Retina (tissue), 1 donor: ENCODE measurements at regions not wholly inside any gene's neighbourhood (a gene's known extent, or its start where the extent isn't known, plus 50 kb on each side); places are given as distances from the start of the nearest gene placed in this dataset.
"Not testable (repeated sequence)": the region's sequence is repeated elsewhere in the genome, so short reads cannot be mapped to it uniquely, and the experiment has no call there.

Experiments
- DNase-seq: peaks from one replicate; pipeline ENCODE4 v3.0.0-alpha.2; 2016

DNA sequence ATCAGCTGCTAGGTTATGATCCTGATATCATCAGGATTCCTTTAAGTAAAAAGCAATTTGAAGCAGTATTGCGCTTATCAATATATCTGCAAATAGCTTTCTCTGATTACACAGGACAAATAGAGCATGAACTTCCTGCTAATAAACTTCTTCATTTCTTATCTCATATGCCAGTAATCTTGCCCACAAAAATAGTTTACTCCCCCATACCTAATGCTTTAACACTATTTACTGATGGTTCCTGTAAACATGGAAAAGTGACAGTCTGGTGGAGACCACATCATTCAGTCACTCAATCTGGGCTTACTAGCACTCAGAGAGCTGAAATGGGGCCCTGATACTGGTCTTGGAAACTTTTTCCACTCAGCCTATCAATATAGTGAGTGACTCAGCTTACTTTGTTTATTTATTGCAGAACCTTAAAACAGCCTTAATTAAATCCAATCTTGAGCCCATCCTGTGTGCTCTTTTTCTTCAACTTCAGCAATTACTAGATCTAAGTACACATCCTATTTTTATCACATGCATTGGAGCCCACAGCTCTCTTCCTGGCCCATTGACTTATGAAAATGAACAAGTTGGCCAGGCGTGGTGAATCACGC, 1464.3 kb downstream of the UQCRFS1 start:
- no peak for DNase-seq

DNA sequence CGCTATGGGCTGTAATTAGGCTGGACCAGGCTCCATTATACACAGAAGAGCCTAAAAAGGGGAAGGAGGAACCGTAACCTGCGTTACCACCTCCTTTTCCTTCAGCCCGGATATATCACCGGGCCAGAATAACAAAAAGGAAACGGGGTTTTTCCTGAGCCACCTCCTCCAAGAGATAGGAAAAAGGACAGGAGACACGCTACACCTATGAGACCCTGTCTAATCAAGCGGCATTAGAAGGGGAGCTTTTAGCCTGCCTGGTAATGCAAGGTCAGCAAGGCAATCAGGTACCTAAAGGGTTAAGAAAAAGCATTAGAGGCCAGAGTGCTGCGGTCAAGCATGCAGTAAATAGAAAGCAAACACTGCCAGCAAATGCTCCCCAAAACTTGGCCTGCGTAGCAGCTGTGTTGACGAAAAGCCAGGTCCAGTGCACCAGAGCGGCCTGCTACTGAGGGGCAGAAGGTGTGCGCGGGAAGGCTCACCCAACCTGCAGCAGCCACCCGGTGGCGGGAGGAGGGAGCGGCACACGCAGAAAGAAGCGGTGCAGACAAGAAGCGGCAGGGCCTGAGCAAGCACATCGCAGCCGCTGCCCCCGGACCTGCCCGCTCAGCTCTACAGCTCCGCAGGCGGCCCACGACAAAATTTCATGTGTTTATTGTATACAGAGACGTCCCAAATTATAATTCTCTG, 1466.1 kb downstream of the UQCRFS1 start:
- peak; percentile 24 for DNase-seq

DNA sequence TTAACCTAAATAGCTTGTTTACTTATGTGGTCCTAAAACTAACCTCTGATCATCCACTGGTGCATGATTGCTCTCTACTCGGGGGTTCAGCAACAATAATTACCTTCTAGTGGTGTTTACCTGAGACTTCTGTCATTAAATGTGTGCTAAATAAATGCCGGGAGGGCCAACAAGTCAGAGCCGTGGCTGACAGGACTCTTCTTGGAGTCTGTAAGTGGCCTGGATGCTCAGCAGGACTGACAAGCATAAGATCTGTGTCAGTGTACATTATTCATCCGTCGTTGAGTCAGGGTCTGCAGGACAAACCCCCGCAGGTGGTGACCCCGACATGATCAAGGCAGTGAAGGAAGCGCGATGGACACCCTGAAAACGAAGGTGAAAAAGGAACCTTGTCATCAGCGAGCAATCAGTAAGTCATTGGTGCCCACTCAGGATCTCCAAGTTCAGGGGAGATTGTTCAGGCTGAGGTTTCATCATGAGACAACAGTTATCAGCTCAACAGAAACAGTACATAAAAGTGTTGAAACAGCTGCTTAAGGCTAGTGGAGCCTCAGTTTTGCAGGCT, 1466.9 kb downstream of the UQCRFS1 start:
- no peak for DNase-seq

DNA sequence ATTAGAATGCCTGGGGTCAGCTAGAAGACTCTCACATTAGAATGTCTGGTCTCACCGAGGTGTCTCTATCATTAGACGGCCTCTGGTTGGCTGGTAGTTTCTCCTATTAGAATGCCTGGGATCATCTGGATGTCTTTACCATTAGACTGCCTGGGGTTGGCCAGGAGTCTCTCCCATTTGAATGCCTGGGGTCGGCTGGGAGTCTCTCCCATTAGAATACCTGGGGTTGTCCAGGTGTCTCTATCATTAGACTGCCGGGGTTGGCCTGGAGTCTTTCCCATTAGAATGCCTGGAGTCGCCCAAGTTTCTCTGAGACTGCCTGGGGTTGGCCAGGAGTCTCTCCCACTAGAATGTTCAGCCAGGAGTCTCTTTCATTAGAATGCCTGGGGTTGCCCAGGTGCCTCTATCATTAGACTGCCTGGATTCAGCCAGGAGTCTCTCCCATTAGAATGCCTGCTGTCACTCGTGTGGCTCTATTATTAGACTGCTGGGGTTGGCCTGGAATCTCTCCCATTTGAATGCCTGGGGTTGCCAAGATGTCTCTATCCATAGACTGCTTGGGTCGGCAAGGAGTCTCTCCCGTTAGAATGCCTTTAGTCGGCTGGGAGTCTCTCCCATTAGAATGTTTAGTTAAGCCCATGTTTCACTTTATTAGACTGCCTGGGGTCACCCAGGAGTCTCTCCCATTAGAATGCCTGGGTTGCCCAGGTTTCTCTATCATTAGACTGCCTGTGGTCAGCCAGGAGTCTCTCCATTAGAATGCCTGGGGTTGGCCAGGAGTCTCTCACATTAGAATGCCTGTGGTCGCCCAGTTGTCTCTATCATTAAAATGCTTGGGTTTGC, 1467.8 kb downstream of the UQCRFS1 start:
- no peak for DNase-seq

DNA sequence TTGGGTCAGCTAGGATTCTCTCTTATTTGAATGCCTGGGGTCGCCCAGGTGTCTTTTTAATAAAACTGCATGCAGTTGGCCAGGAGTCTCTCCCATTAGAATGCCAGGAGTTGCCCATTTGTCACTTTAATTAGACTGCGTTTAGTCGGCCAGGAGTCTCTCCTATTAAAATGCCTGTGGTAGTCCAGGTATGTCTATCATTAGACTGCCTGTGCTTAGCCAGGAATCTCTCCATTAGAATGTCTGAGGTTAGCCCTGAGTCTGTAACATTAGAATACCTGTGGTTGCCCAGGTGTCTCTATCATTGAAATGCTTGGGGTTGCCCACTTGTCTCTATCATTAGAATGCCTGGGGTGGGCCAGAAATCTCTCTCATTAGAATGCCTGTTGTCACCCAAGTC, 1470.9 kb downstream of the UQCRFS1 start:
- no peak for DNase-seq

DNA sequence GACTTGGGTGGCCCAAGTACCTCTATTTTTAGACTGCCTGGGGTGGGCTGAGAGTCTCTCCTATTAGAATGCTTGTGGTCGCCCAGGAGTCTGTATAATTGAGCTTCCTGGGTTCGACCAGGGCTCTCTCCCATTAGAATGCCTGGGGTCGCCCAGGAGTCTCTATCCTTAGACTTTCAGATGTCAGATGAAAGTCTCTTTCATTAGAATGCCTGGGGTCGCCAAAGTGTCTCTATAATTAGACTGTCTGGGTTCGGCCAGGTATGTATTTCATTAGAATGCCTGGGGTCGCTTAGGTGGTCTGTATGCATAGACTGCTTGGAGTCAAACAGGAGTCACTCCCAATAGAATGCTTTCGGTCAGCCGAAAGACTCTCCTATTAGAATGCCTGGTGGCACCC, 1471.7 kb downstream of the UQCRFS1 start:
- DNase-seq = no peak

DNA sequence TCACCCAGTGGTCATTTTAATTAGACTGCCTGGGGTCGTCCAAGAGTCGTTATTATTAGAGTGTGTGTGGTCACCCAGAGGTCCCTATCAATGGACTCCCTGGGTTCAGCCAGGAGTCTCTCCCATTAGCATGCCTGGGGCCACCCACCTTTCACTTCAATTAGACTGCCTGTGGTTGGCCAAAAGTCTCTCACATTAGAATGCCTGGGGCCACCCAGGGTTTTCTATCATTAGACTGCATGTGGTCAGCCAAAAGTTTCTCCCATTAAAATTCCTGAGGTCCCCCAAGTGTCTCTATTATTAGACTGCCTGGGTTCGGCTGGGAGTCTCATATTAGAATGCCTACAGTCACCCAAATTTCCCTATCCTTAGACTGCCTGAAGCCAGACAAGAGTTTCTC, 1472.6 kb downstream of the UQCRFS1 start:
- DNase-seq = no peak

DNA sequence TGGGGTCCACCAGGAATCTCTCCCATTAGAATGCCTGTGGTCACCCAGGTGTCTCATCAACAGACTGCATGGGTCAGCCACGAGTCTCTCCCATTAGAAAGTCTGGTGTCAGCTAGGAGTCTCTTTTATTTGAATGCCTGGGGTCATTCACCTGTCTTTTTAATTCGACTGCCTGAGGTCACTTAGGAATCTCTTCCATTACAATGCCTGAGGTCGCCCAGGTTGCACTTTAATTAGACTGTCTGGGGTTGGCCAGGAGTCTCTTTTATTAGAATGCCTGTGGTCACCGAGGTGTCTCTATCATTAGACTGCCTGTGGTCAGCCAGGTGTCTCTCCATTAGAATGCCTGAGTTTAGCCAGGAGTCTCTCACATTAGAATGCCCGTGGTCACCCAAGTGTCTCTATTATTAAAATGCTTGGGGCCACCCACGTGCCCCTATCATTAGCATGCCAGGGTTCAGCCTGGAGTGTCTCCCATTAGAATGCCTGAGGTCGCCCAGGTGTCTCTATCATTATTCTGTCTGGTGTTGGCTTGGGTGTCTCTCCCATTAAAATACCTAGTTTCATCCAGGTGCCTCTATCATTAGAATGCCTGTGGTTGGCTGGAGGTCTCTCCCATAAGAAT, 1474.3 kb downstream of the UQCRFS1 start:
- DNase-seq = no peak

DNA sequence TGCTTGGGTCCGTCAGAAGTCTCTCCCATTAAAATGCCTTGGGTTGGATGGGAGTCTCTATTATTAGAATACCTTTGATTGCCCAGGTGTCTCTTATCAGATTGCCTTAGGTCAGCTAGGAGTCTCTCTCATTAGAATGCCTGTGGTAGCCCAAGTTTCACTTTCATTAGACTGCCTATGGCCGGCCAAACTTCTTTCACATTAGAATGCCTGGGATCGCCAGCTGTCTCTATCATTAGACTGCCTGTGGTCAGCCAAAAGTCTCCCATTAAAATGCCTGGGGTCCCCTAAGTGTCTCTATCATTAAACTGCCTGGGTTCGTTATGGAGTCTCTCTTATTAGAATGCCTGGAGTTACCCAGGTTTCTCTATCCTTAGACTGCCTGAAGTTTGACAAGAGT, 1476.7 kb downstream of the UQCRFS1 start:
- no peak for DNase-seq

DNA sequence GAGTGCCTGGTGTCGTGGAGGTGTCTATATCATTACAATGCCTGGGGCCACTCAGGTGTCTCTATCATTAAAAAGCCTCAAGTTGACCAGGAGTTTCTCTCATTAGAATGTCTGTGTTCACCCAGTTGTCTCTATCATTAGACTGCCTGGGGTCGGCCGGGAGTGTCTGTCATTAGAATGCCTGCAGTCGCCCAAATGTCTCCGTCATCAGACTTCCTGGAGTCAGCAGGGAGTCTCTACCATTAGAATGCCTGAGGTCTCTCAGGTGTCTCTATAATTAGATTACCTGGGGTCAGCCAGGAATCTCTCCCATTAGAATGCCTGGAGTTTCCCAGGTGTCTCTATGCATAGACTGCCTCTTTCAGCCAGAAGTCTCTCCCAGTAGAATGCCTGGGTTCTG, 1477.6 kb downstream of the UQCRFS1 start:
- no peak for DNase-seq

DNA sequence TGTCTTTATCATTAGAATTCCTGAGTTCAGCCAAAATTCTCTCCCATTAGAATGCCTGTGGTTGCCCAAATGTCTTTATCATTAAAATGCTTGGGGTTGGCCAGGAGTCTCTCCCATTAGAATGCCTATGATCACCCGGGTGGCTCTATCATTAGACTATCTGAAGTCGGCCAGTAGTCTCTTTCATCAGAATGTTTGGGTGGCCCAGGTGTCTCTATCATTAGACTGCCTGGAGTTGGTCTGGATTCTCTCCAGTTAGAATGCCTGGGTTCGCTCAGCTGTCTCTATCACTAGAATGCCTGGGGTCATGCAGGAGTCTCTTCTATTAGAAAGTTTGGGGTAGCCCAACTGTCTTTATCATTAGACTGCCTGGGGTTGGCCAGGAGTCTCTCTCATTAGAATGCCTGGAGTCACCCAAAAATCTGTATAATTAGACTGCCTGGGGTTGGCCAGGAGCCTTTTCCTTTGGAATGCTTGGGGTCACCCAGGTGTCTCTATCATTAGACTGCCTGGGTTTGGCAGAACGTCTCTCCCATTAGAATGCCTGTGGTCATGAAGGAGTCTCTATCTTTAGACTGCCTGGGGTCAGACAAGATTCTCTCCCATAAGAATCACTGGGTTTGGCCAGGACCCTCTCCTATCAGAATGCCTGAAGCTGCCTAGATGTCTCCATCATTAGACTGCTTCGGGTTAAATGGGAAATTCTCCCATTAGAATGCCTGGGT, 1478.3 kb downstream of the UQCRFS1 start:
- no peak for DNase-seq

DNA sequence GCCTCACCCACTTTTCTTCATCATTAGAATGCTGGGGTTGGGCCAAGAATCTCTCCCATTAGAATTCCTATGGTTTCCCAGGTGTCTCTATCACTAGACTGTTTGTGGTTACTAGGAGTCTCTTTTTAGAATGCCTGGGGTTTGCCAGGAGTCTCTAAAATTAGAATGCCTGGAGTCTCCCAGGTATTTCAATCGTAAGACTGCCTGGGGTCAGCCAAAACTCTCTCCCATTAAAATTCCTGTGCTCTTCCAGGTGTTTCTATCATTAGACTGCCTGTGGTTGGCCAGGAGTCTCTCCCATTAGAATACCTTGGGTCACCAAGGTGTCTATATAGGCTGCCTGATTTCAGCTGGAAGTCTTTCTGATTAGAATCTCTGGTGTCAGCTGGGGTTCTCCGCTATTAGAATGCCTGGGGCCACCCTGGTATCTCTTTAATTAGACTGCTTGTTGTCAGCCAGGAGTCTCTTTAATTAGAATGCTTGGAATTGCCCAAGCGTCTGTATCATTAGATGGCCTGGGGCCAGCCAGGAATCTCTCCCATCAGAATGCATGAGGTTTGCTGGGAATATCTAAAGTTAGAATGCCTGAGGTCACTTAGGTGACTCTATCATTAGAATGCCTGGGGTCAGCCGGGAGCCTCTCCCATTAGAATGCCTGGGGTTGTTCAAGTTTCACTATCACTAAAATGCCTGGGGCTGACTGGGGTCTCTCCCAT, 1479.2 kb downstream of the UQCRFS1 start:
- no peak for DNase-seq

DNA sequence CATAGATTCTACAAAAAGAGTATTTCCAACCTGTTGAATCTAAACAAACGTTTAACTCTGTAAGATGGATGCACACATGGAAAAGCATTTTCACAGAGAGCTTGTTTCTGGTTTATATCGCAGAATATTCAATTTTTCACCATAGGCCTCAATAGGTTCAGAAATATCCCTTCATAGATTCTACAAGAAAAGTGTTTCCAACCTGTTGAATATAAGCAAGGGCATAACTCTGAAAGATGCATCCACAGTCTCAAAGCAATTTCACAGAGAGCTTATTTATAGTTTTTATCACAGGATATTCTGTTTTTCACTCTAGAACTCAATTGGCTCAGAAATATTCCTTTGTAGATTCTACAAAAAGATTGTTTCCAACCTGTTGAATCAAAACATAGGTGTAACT, 1483.6 kb downstream of the UQCRFS1 start:
- DNase-seq = no peak

DNA sequence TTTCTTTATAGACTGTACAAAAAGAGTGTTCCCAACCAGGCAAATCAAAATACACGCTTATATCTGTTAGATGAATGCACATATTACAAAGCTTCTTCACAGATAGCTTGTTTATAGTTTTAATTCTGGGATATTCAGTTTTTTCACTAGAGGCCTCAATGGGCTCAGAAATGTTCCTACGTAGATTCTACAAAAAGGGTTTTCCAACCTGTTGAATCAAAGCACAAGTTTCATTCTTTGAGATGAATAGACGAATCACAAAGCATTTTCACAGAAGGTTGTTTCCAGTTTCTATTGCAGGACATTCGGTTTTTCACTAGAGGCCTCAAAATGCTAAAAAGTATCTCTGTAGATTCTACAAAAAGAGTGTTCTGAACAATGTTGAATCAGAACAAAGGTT, 1490.3 kb downstream of the UQCRFS1 start:
- no peak for DNase-seq

DNA sequence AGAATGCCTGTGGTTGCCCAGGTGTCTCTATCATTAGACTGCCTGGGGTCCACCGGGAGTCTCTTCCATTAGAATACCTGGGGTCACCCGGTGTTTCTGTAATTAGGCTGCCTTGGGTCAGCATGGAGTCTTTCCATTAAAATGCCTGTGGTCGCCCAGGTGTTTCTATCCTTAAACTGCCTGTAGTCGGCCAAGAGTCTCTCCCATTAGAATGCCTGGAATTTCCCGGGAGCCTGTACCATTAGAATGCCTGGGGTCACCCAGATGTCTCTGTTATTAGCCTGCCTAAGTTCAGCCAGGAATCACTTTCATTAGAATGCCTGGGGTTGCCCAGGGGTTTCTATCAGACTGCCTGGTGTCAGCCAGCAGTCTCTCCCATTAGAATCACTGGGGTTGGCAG, 1492.8 kb downstream of the UQCRFS1 start:
- DNase-seq = no peak

DNA sequence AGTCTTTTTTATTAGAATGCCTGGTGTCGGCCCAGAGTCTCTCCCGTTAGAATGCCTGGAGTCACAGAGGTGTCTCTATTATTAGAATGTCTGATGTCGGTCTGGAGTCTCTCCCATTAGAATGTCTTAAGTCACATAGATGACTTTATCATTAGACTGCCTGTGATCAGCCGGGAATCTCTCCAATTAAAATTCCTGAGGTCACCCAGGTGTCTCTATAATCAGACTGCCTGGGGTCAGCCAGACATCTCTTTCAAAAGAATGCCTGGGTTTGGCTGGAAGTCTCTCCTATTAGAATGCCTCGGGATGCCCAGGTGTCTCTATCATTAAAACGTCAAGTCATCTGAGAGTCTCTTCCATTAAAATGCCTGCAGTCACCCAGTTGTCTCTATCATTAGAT, 1493.9 kb downstream of the UQCRFS1 start:
- no peak for DNase-seq

DNA sequence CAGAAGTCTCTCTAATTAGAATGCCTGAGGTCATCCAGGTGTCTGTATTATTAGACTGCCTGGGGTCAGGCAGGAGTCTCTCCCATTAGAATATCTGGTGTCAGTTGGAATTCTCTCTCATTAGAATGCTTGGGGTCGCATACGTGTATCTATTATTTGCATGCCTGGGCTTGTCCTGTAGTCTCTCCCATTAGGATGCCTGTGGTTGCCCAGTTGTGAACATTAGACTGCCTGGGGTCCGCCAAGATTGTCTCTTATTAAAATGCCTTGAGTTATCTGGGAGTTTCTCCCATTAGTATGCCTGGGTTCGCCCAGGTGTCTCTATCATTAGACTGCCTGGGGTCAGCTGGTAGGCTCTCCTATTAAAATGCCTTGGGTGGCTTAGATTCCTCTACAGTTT, 1494.7 kb downstream of the UQCRFS1 start:
- no peak for DNase-seq

DNA sequence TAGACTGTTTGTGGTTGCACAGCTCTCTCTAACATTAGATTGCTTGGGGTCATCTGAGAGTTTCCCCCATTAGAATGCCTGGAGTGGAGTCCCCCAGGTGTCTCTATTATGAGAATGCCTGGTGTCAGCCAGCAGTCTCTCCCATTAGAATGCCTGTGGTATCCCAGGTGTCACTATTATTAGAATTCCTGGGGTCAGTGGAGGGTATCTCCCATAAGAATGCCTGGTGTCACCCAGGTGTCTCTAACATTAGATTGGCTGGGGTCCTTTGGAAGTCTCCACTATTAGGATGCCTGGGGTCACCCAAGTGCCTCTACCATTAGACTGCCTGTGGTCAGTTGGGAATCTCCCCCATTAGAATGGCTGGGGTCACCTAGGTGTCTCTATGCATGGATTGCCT, 1495.1 kb downstream of the UQCRFS1 start:
- DNase-seq = no peak

DNA sequence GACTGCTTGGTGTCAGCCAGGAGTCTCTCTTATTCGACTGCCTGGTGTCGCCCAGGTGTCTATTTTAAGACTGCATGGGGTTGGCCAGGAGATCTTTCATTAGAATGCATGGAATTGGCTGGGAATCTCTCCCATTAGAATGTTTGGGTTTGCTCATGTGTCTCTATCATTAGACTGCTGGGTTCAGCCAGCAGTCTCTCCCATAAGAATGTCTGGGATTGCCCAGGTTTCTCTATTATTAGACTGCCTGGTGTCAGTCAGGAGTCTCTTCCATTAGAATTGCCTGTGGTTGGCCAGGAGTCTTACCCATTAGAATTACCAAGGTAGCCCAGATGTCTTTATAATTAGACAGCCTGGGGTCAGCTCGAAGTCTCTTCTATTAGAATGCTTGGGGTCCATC, 1496.0 kb downstream of the UQCRFS1 start:
- DNase-seq = no peak

DNA sequence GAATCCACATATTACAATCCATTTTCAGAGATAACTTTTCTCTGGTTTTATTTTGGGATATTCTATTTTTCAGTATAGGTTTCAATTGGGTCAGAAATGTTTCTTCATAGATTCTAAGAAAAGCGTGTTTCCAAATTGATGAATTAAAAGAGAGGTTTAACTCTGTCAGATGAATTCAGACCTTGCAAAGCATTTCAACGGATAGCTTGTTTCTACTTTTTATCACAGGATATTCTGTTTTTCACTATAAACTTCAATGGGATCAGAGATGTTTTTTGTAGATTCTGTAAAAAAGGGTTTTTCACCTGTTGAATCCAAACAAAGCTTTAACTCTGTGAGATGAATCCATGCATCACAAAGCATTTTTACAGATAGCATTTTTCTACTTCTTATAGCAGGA, 1498.1 kb downstream of the UQCRFS1 start:
- DNase-seq = no peak

DNA sequence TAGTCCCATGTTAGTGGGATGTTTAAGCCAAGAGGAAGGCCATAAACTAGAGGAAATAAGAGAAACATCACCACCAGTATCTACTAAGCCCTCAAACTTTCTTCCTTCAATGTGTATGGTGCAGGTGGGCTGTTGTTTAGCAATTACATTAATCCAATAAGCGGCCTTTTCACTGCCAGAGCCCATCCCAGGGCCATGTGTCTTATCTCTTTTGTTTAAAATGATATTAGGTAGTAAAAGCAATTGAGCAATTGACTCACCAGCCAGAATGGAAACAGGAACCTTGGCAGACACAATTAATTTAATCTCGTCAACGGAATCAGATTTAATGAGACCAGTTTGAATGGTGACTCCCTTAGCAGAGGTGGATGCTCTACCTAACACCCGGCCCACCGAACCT, 1503.5 kb downstream of the UQCRFS1 start:
- no peak for DNase-seq

DNA sequence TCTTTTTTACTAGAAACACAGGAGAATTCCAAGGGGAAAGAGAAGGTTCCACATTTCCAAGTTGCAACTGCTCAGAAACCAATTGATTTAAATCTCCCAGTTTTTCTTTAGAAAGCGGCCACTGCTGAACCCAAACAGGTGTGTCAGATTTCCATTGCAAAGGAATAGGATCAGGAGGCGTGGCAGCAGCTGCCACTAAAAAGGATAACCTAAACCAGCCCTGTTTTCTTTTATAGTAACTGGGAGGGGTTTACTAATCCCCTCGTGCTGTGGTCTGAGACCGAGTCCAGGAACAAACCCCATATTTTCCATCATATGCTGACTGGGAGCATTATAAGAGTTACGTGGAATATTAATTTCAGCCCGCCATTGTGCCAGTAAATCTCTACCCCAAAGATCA, 1504.0 kb downstream of the UQCRFS1 start:
- DNase-seq = not testable (repeated sequence)
